ENCODE measurements at regions not wholly inside any gene's neighbourhood (a gene's known extent, or its start where the extent isn't known, plus 50 kb on each side); places are given as distances from the start of the nearest gene placed in this dataset.
"Not testable (repeated sequence)": the region's sequence is repeated elsewhere in the genome, so short reads cannot be mapped to it uniquely, and the experiment has no call there.

- no peak for DNase-seq
Observed at GRCh38 chr3:153830552-153830951, 290.6 kb upstream of the ARHGEF26 start.

DNA sequence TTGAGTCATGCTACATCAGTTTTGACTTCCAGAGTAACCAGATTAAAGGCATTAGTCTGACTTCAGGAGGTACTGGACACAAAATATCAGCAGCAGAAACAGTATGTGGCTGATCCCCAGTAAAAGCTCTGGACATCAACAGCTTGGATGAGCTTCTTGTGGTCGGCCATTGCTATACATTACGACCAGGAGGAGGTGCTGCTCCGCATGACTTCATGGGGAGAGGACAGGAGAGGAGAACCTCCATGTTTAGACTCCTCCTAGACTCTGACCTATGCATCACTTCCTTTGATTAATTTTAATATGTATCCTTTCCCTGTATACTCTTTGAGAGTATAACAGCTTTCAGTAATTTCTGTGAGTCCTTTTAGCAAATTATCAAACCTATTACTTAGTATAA, 285.6 kb upstream of the ARHGEF26 start:
- DNase-seq = no peak

DNA sequence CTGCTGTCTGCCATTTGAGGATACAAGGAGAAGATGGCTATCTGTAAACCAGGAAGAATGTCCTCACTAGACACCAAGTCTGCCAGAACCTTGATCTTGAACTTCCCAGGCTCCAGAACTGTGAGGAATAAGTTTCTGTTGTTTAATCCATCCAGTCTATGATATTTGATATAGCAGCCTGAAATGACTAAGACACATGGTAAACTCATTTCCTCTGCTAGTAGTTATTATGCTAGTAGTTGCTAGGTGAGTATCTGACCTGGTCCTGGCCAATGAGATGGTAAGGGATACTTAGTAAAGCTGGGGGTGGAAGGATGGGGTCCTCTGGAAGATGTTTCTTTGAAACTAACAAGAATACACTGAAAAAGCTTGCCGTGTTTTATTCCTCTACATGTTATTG, 280.7 kb upstream of the ARHGEF26 start:
- no peak for DNase-seq

DNA sequence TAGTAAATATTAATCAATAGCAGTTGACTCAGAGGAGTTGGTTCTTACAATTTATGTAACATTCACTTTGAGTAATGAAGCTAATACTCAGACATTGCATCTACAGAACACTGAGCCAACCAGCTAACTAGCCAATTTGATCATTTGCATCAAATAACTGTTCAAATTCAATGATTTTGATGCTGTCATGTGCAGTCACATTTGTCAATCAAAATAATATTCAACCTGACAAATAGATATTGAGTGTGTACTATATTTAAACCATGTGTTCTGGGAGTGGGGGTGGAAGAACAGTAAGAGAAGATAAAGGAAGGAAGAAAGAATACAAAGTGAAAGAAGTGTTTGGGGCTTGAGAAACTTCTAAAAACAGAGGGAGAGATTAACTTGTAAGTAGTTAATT, 277.2 kb upstream of the ARHGEF26 start:
- no peak for DNase-seq

GRCh38 chr3:153845311-153845710, 275.9 kb upstream of the ARHGEF26 start:
- DNase-seq = no peak

GRCh38 chr3:153848702-153849101, 272.5 kb upstream of the ARHGEF26 start:
- DNase-seq = no peak

GRCh38 chr3:153852355-153852754, 268.8 kb upstream of the ARHGEF26 start:
- no peak for DNase-seq

GRCh38 chr3:153853163-153853562, 268.0 kb upstream of the ARHGEF26 start:
- no peak for DNase-seq

GRCh38 chr3:153855772-153856171, 265.4 kb upstream of the ARHGEF26 start:
- DNase-seq = no peak

GRCh38 chr3:153856932-153857331, 264.3 kb upstream of the ARHGEF26 start:
- no peak for DNase-seq

GRCh38 chr3:153864793-153865192, 256.4 kb upstream of the ARHGEF26 start:
- DNase-seq = no peak

- DNase-seq = no peak
Observed at GRCh38 chr3:153866901-153867300, 254.3 kb upstream of the ARHGEF26 start.

- not testable (repeated sequence) for DNase-seq
Observed at GRCh38 chr3:153874348-153874747, 246.8 kb upstream of the ARHGEF26 start.

DNA sequence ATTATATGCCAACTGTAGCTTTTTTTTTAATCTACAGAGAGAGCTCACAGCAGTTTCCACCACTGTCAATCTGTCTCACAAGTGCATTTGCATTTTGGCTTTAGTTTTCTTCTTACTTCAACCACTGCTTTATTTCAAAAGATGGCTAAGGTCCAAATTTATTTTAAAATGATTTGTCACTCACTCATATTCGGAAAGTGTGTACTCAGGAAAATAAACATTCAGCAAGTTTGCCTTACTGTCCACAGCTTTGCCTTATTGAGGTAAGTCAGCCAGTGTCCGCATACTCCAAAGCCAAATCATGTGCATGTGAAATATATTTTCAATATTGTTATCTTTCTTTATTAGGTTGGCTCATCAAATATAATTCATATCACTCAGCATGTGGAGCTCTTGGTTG, 240.7 kb upstream of the ARHGEF26 start:
- no peak for DNase-seq

DNA sequence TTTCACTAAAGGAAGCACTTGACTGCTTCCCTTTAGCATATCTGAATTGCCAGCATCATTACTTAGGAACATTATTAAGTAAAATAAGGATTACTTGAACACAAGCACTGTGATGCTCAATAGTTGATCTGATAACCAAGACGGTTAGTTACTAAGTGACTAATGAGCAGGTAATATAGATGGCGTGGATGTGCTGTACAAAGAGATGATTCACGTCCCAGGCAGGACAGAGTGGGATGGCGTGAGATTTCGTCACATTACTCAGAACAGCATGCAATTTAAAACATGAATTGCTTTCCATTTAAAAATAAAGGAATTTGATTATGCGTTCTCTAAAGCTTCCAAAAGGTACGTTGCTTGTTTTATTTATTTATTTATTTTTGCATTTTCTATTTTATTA, 240.0 kb upstream of the ARHGEF26 start:
- no peak for DNase-seq

GRCh38 chr3:153885359-153885758, 235.8 kb upstream of the ARHGEF26 start:
- DNase-seq = no peak

GRCh38 chr3:153889905-153890334, 231.3 kb upstream of the ARHGEF26 start:
- no peak for DNase-seq

DNA sequence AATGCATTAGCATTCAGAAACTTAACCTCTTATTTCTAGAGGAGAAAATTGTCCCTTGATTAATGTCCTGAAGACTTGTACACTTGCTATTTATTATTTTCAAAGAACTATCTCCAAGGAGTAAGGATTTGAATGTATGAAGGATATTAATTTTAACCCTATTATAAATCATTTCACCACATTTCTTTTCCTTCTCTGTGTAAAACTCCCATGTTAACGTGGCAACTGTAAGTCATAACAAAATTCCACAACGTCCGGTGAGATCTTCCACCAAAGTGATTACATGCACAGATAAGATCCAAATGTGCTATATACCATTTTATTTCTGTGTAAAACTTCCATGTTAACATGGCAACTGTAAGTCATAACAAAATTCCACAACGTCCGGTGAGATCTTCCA, 229.1 kb upstream of the ARHGEF26 start:
- no peak for DNase-seq

DNA sequence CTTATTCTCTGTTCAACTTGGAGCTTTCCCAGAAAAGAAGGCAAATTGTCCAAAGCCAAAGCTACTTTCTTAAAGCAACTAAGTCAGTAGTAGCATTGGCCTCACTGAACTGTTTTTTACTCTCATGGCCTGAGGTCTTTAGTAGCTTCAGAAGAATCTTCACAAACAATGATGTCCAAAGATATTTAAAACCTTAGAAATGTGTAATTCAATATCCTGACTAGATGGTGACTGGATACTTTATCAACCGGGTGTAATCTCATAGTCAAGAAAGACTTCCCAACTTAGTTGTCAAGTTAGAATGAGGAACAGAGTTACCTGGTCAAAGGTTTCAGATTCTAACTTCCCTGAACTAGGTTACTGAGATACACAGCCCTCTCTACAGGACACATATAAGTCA, 226.3 kb upstream of the ARHGEF26 start:
- no peak for DNase-seq

GRCh38 chr3:153896197-153896596, 225.0 kb upstream of the ARHGEF26 start:
- DNase-seq = no peak

DNA sequence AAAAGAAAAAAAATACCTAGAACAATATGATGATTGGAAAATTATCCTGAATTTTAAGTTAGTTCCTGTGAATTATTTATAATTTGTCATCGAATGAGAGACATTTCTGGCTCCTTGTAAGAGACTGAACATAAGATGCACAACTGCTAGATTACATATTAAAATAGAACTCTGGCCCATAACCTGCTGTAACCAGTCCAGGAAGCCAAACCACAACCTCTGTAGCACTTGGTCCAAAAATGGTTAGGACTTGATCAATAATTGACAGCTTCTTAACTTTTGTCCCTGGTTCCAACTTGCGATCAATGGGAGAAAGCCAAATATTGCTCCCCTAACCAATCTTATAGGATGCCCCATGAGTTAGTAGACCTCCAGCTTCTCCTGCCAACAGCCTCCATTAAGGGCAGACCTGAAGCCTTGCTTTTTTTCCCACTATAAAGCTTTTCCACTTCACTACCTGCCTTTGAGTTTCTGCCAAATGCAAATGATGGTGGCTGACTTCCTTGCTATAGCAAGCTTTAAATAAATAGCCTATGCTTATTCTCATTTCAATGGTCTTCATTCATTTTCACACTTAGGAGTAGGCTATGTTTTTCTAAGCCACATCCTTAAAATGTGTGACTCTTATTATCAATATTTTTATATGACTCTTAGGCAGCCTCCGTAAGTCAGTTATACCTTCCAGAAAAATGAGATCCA, 224.0 kb upstream of the ARHGEF26 start:
- no peak for DNase-seq

DNA sequence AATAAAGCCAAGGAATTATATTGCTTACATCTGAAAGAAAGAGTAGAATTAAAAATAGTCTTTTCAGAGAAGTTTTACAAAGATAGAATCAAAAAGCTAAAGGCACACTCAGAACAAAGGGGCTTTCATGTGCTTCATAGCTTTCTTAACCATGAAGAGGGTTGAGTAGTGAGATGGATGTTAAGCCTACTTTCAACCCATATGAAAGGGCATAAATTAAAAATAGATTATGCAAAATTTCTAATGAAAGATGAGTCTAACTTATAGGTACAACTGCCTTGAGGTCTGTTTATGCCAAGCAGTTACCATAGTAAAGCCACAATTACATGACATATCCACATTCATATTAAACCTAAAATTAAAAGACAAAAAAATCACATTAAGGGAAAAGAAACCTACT, 223.3 kb upstream of the ARHGEF26 start:
- no peak for DNase-seq

DNA sequence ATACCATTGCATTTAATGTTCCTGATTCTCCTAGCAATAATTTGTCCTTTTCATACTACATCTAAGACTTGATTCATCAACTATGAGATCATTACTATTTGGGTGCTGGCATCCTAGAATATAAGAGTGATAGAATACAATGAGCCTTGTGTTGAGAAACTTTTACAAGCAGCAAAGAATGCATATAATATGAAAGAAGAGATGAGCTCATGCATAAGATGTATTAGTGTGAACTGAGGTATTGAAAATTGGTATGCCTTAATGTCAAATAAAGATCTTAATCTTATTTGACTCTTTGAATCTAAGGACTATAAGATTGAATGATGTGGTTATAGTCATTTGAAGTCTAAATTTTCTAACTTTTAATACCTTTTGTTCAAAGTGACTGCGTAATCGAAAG, 220.0 kb upstream of the ARHGEF26 start:
- no peak for DNase-seq

DNA sequence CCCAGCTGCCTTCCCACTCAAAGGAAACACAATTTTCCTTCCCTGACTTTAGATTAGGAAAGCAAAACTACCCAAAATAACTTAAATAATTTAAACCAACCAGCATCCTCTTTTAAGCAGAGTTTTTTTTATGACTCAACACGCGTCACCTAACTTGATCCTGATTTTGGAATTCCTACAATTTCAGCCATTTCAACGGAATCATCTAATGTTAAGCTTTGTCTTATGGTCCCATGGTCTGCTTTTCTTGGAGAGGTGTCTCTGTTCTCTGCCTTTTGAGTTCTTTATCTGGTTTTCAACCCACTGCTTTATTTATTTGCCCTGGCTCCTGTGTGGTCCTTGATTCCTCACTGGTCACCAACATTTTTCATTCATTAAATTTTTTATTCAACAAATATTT, 219.2 kb upstream of the ARHGEF26 start:
- no peak for DNase-seq
